BE2C (cell line): ENCODE measurements at regions not wholly inside any gene's neighbourhood (a gene's known extent, or its start where the extent isn't known, plus 50 kb on each side); places are given as distances from the start of the nearest gene placed in this dataset.

ENCODE experiments used
- DNase-seq: peaks from one replicate; pipeline ENCODE4 v3.0.0-alpha.2; 2020
- H3K27me3 ChIP-seq: fragments of 250-450 bp; sonication (Bioruptor Pico); 2 replicates; pipeline ENCODE4 v1.5.1; 2020; ENCODE audit warnings: mild to moderate bottlenecking
- H3K36me3 ChIP-seq: fragments of 250-450 bp; sonication (Bioruptor Pico); 2 replicates; pipeline ENCODE4 v1.5.1; 2020; ENCODE audit warnings: mild to moderate bottlenecking
- H3K4me1 ChIP-seq: fragments of 250-450 bp; sonication (Bioruptor Pico); 2 replicates; pipeline ENCODE4 v1.5.1; 2020
- H3K4me3 ChIP-seq: 2 replicates; pipeline ENCODE4 v1.5.1; 2011; ENCODE audit warnings: low read depth, low read length
- H3K9me3 ChIP-seq: fragments of 250-450 bp; sonication (Bioruptor Pico); 2 replicates; pipeline ENCODE4 v1.5.1; 2020
- TF ChIP-seq, protein P1 (sequence below): IDR thresholded peaks from 2 replicates; pipeline ENCODE4 v1.5.1; 2012; ENCODE audit warnings: mild to moderate bottlenecking, low read depth, low read length

DNA sequence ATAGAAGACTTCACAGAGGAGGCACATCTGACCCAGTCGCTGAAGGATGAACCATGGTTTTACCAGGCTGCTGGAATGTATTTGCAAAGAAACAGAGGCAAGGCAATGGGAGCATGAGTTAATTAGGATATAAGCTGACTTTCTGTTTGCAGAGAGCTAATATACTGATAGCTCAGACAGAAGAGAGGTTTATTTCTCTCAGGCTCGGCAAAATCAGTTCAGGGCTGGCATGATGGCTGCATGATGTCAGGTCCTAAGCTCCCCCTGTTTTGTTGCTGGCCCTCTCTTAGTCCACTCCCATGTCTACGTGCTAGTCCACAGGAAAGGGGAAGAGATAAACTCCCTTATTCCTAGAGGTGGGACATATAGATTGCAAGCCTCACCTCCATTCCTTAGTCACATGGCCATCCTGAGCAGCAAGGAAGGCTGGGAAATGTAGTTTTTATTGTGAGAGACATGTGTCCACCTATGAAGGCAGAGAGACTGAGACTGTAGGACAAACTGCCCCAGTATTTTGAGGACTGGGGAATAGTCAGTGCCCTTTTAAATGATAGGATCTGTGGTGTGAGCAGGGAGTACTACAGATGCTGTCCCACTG is 224.5 kb downstream of the VRK1 start:
- TF ChIP-seq, protein P1, sequence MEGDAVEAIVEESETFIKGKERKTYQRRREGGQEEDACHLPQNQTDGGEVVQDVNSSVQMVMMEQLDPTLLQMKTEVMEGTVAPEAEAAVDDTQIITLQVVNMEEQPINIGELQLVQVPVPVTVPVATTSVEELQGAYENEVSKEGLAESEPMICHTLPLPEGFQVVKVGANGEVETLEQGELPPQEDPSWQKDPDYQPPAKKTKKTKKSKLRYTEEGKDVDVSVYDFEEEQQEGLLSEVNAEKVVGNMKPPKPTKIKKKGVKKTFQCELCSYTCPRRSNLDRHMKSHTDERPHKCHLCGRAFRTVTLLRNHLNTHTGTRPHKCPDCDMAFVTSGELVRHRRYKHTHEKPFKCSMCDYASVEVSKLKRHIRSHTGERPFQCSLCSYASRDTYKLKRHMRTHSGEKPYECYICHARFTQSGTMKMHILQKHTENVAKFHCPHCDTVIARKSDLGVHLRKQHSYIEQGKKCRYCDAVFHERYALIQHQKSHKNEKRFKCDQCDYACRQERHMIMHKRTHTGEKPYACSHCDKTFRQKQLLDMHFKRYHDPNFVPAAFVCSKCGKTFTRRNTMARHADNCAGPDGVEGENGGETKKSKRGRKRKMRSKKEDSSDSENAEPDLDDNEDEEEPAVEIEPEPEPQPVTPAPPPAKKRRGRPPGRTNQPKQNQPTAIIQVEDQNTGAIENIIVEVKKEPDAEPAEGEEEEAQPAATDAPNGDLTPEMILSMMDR, result no peak
- no peaks in the 10 kb centered on the region for H3K4me1 ChIP-seq
- H3K27me3 ChIP-seq, result no peaks in the 10 kb centered on the region
- H3K9me3 ChIP-seq, result no peaks in the 10 kb centered on the region
- no peaks in the 10 kb centered on the region for H3K36me3 ChIP-seq
- H3K4me3 ChIP-seq, result no peak overlapping the region
- no peak for DNase-seq

DNA sequence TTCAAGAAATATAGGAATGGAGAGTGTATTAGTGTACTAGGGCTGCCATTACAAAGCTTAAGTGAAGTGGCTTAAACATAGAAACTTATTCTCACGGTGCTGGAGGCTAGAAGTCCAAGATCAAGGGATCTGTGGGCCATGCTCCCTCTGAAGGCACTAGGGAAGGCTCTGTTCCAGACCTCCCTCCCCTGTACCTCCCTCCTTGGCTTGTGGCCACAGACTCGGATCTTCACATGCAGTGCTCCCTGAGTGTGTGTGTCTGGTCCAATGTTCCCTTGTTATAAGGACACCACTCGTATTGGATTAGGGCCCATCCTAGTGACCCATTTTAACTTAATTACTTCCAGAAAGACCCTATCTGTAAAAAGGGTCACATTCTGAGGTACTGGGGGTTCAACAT is 225.6 kb downstream of the VRK1 start:
- DNase-seq, result no peak
- Histone ChIP-seq H3K36me3 (no peaks in the 10 kb centered on the region), H3K27me3 (no peaks in the 10 kb centered on the region), H3K9me3 (no peaks in the 10 kb centered on the region), H3K4me3 (no peak overlapping the region), H3K4me1 (no peaks in the 10 kb centered on the region)
- TF ChIP-seq, protein P1, result no peak

DNA sequence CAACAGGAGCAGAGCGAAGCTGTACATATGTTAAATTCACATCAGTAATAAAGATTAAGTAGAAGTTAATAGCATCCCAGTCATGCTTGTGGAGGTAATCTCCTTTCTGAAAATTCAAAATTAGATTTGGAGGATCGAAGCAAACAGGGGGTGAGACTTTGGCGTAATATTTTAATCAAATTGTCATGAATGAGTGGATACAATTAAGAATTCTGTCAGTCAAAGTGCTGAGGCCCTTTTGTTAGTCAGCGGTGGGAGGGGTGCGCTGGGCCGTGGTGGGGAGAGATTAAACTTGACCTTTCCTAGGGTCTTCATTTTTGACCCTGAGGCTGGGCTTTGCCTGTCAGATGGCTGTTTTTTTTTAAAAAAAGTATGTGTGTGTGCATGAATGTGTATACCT is 226.7 kb downstream of the VRK1 start:
- no peak overlapping the region for H3K4me3 ChIP-seq
- no peak for DNase-seq
- H3K27me3 ChIP-seq, result no peaks in the 10 kb centered on the region

DNA sequence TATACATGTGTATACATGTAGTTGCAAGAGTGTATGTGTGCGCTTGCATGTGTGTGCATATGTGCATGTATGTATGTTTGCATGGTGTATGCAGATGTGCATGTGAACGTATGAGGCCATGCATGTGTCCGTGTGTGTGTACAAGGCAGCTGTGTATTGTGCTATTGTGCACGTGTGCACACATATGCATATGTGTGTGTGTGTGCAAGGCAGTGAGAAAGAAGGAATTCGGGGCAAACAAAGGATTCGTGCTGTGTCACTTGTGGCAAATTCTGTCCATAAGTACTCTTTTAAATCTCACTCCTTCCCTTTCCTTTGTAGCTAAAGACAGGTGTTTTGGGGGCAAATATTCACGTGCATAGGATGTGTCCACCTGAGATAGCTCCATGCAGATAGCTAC is 227.1 kb downstream of the VRK1 start:
- no peaks in the 10 kb centered on the region for H3K4me1 ChIP-seq
- no peaks in the 10 kb centered on the region for H3K36me3 ChIP-seq
- TF ChIP-seq, protein P1, result no peak
- H3K27me3 ChIP-seq, result no peaks in the 10 kb centered on the region
- no peaks in the 10 kb centered on the region for H3K9me3 ChIP-seq
- no peak overlapping the region for H3K4me3 ChIP-seq
- no peak for DNase-seq

More for the DNA sequence above, 226.7 kb downstream of the VRK1 start:
- H3K9me3 ChIP-seq, result no peaks in the 10 kb centered on the region
- no peaks in the 10 kb centered on the region for H3K4me1 ChIP-seq
- no peaks in the 10 kb centered on the region for H3K36me3 ChIP-seq
- TF ChIP-seq, protein P1, result no peak

DNA sequence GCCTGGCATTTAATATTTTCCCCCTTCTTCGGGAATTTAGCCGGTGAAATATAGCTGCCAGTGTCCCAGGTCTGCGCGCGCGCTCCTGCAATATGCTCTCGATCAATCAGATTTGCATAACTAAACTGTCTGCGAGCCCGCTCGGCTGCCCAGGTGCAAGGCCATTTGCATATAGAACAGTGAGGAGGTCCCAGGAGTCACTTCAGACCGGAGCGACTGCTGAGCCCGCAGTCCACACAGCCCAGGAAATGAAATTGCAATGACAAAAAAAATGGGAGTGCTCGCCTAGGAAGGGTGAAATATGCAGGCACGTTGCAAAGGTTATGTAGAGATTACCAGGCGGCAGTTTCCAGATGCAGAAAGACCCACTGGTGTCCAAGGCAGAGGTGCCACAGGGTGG is 228.5 kb downstream of the VRK1 start:
- DNase-seq, result no peak
- no peaks in the 10 kb centered on the region for H3K4me1 ChIP-seq
- TF ChIP-seq, protein P1, result no peak
- H3K9me3 ChIP-seq, result no peaks in the 10 kb centered on the region
- no peak overlapping the region for H3K4me3 ChIP-seq
- no peaks in the 10 kb centered on the region for H3K27me3 ChIP-seq
- H3K36me3 ChIP-seq, result no peaks in the 10 kb centered on the region

DNA sequence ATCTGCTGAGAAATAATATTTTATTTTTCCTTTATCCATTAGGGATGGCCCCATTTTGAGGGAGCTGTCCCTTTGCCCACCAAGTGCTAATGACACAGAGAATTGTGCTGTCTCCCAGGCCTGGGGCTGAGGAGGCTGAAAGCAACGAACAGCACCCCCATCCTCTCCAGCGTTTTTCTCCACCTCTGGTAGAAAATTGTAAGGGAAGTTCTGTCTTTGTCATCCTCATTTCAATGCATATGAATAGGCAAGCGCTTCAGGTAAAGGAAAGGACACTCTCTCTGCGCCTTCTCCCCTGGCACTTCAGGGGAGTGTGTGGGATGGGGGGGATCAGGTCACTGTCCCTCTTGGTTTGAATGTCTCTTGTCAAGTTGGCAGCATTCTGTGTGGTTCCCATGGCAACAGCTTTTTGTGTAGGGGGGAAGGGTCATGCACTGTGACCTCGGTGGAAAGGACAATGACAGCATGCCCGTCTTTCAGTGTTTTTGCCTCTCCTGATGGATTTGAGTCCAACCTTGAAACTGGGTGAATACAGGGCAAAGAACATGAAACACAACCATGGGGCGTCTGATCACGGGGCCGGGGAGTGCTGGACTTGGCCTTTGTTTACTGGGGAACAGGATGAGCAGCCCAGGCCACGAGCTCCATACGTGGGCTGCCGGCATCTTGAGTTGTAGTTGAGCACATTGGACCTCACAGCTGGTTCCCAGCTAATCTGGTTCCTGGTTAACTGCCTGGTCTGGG is 230.2 kb downstream of the VRK1 start:
- Histone ChIP-seq H3K36me3 (no peaks in the 10 kb centered on the region), H3K4me3 (no peak overlapping the region), H3K9me3 (no peaks in the 10 kb centered on the region; the same call in 1 of the 2 replicates), H3K27me3 (0 out of 2 replicates have a peak, but pooled peaks cover 5% of the 10 kb centered on the region), H3K4me1 (no peaks in the 10 kb centered on the region)
- DNase-seq, result no peak
- TF ChIP-seq, protein P1, result no peak
